ENCODE measurements at regions not wholly inside any gene's neighbourhood (a gene's known extent, or its start where the extent isn't known, plus 50 kb on each side); places are given as distances from the start of the nearest gene placed in this dataset.

- no peak for TF ChIP-seq CTCF (IDR thresholded peaks at IDR 0.05)
- no peak for TF ChIP-seq POLR2A (IDR thresholded peaks at IDR 0.05)
- no peak for TF ChIP-seq POLR2AphosphoS5 (IDR thresholded peaks at IDR 0.05)
Observed at GRCh38 chr12:77599782-77600467, 230.8 kb upstream of the NAV3 start.
